OCI-LY1 (cell line): ENCODE measurements at regions not wholly inside any gene's neighbourhood (a gene's known extent, or its start where the extent isn't known, plus 50 kb on each side); places are given as distances from the start of the nearest gene placed in this dataset.

ENCODE experiments used
- H2AFZ ChIP-seq: fragments of 200-600 bp; sonication (generic), shearing (Covaris generic); 2 replicates; pipeline ENCODE4 v1.6.0; 2014; ENCODE audit warnings: antibody characterized with exemption, mild to moderate bottlenecking, low read length
- H3F3A ChIP-seq: fragments of 200-600 bp; sonication (generic), shearing (Covaris generic); 2 replicates; pipeline ENCODE4 v1.6.0; 2014; ENCODE audit warnings: mild to moderate bottlenecking, antibody characterized with exemption, low read length, moderate library complexity; ENCODE audit not compliant: insufficient read depth
- H3K27ac ChIP-seq: fragments of 200-600 bp; sonication (generic); 2 replicates; pipeline ENCODE4 v1.5.1; 2014; ENCODE audit warnings: low read length, mixed run types, mild to moderate bottlenecking, low read depth; ENCODE audit not compliant: poor library complexity, severe bottlenecking
- H3K27me3 ChIP-seq: fragments of 200-600 bp; sonication (generic); 2 replicates; pipeline ENCODE4 v1.6.0; 2014; ENCODE audit warnings: antibody characterized with exemption, mild to moderate bottlenecking, low read length, moderate library complexity; ENCODE audit not compliant: insufficient read depth
- H3K36me3 ChIP-seq: fragments of 200-600 bp; sonication (generic); 2 replicates; pipeline ENCODE4 v1.6.1; 2014; ENCODE audit warnings: mild to moderate bottlenecking, antibody characterized with exemption, low read length, moderate library complexity, mixed read lengths; ENCODE audit not compliant: insufficient read depth
- H3K4me1 ChIP-seq: fragments of 200-600 bp; sonication (generic); 2 replicates; pipeline ENCODE4 v1.5.1; 2014; ENCODE audit warnings: mild to moderate bottlenecking, low read length, moderate library complexity; ENCODE audit not compliant: insufficient read depth, severe bottlenecking
- H3K4me2 ChIP-seq: fragments of 200-600 bp; sonication (generic), shearing (Covaris generic); 2 replicates; pipeline ENCODE4 v1.6.1; 2014; ENCODE audit warnings: low read length
- H3K4me3 ChIP-seq: fragments of 200-600 bp; sonication (generic); 2 replicates; pipeline ENCODE4 v1.5.1; 2014; ENCODE audit warnings: low read length, low read depth, mild to moderate bottlenecking, mixed read lengths; ENCODE audit not compliant: poor library complexity, severe bottlenecking
- H3K79me2 ChIP-seq: fragments of 200-600 bp; shearing (Covaris generic); 2 replicates; pipeline ENCODE4 v1.6.1; 2016; ENCODE audit warnings: mixed run types, low read length, mixed read lengths; ENCODE audit not compliant: insufficient read depth
- H3K9ac ChIP-seq: fragments of 200-600 bp; sonication (generic), shearing (Covaris generic); 2 replicates; pipeline ENCODE4 v1.6.1; 2014; ENCODE audit warnings: mild to moderate bottlenecking, low read length, mixed read lengths
- H3K9me2 ChIP-seq: fragments of 200-600 bp; sonication (generic), shearing (Covaris generic); 2 replicates; pipeline ENCODE4 v1.6.1; 2014; ENCODE audit warnings: low read depth, mild to moderate bottlenecking, low read length, mixed read lengths
- H3K9me3 ChIP-seq: fragments of 200-600 bp; shearing (Covaris generic); 2 replicates; pipeline ENCODE4 v1.6.1; 2014; ENCODE audit warnings: low read length, mixed read lengths
- H4K20me1 ChIP-seq: fragments of 200-600 bp; sonication (generic), shearing (Covaris generic); 2 replicates; pipeline ENCODE4 v1.6.0; 2016; ENCODE audit warnings: mild to moderate bottlenecking, low read length; ENCODE audit not compliant: insufficient read depth
- CTCF ChIP-seq: fragments of 200-600 bp; sonication (generic), shearing (Covaris generic); IDR thresholded peaks from 2 replicates; pipeline ENCODE4 v1.5.1; 2017; ENCODE audit warnings: mild to moderate bottlenecking, antibody characterized with exemption, low read length, moderate library complexity, mixed read lengths
- EZH2 ChIP-seq: fragments of 200-600 bp; sonication (generic), shearing (Covaris generic); IDR thresholded peaks from 2 replicates; pipeline ENCODE4 v1.8.0; 2017; ENCODE audit warnings: borderline replicate concordance, mixed run types, mild to moderate bottlenecking, antibody characterized with exemption, low read length, moderate library complexity, mixed read lengths

GRCh38 chr3:107975529-107976201 is 115.2 kb downstream of the CD47 start:
- H3K79me2 ChIP-seq: no peaks in the 10 kb centered on the region
- TF ChIP-seq CTCF (no peak), EZH2 (no peak)
- no peaks in the 10 kb centered on the region for H3K27me3 ChIP-seq
- no peak overlapping the region for H3K4me3 ChIP-seq
- H3K9me2 ChIP-seq: no peaks in the 10 kb centered on the region
- no peak overlapping the region for H2AFZ ChIP-seq
- no peak overlapping the region for H3K4me2 ChIP-seq
- no peaks in the 10 kb centered on the region for H3K36me3 ChIP-seq
- H3K27ac ChIP-seq: no peak overlapping the region
- H3F3A ChIP-seq: no peaks in the 10 kb centered on the region
- H4K20me1 ChIP-seq: no peaks in the 10 kb centered on the region
- no peak overlapping the region for H3K9ac ChIP-seq
- H3K9me3 ChIP-seq: no peaks in the 10 kb centered on the region
- H3K4me1 ChIP-seq: no peaks in the 10 kb centered on the region

GRCh38 chr3:107973961-107974360 is 116.9 kb downstream of the CD47 start:
- Histone ChIP-seq H3K36me3 (no peaks in the 10 kb centered on the region), H3K79me2 (no peaks in the 10 kb centered on the region), H3K4me1 (no peaks in the 10 kb centered on the region), H3K27me3 (no peaks in the 10 kb centered on the region), H2AFZ (no peak overlapping the region), H3K9me2 (no peaks in the 10 kb centered on the region), H3K9ac (no peak overlapping the region), H3K4me2 (no peak overlapping the region), H3K27ac (no peak overlapping the region), H4K20me1 (no peaks in the 10 kb centered on the region), H3F3A (no peaks in the 10 kb centered on the region), H3K9me3 (no peaks in the 10 kb centered on the region), H3K4me3 (no peak overlapping the region)
- TF ChIP-seq EZH2 (no peak), CTCF (no peak)

GRCh38 chr3:107973152-107973551 is 117.7 kb downstream of the CD47 start:
- no peak overlapping the region for H3K4me2 ChIP-seq
- no peak overlapping the region for H2AFZ ChIP-seq
- H3K9me2 ChIP-seq: no peaks in the 10 kb centered on the region
- no peaks in the 10 kb centered on the region for H3K36me3 ChIP-seq
- no peak overlapping the region for H3K9ac ChIP-seq
- no peaks in the 10 kb centered on the region for H3K79me2 ChIP-seq
- no peak overlapping the region for H3K27ac ChIP-seq
- no peaks in the 10 kb centered on the region for H3K4me1 ChIP-seq
- no peak overlapping the region for H3K4me3 ChIP-seq
- H3K9me3 ChIP-seq: no peaks in the 10 kb centered on the region
- H3F3A ChIP-seq: no peaks in the 10 kb centered on the region
- no peak for TF ChIP-seq CTCF
- no peak for TF ChIP-seq EZH2
- no peaks in the 10 kb centered on the region for H3K27me3 ChIP-seq
- no peaks in the 10 kb centered on the region for H4K20me1 ChIP-seq
